ENCODE measurements at regions not wholly inside any gene's neighbourhood (a gene's known extent, or its start where the extent isn't known, plus 50 kb on each side); places are given as distances from the start of the nearest gene placed in this dataset.

- TF ChIP-seq EZH2 (IDR thresholded peaks at IDR 0.05; ENCODE audit: borderline replicate concordance, low read depth, low read length, poor library complexity, severe bottlenecking) (no peak), CTCF (conservative IDR thresholded peaks at IDR 0.05; ENCODE audit: low read depth, low read length) (no peak)
Measured at GRCh38 chr7:16067711-16068110, 353.6 kb downstream of the CRPPA start.

Data from A673 (cell line).